ENCODE measurements at regions not wholly inside any gene's neighbourhood (a gene's known extent, or its start where the extent isn't known, plus 50 kb on each side); places are given as distances from the start of the nearest gene placed in this dataset.

GRCh38 chr2:176558574-176559140, 289.4 kb downstream of the MTX2 start:
- Histone ChIP-seq H3K4me1 (ENCODE audit: control insufficient read depth, insufficient read depth, low read length) (peaks cover 6% of the 10 kb centered on the region), H3K27ac (ENCODE audit: low read depth, low read length) (no peak overlapping the region), H3K36me3 (ENCODE audit: control insufficient read depth, insufficient read depth, low read length) (no peaks in the 10 kb centered on the region), H3K4me3 (ENCODE audit: low read depth, low read length) (no peak overlapping the region), H3K27me3 (ENCODE audit: control insufficient read depth, insufficient read depth, low read length) (peaks cover 5% of the 10 kb centered on the region), H3K9me3 (ENCODE audit: control insufficient read depth, insufficient read depth, low read length) (no peaks in the 10 kb centered on the region)
- WGBS (ENCODE audit: insufficient coverage): 45% methylated on average over 3 of the region's 4 CpGs
- no peak for DNase-seq (ENCODE audit: low read depth in 4 of 6, low spot score in 6 of 6)

GRCh38 chr2:176560296-176560695, 291.1 kb downstream of the MTX2 start:
- DNase-seq (ENCODE audit: low read depth in 4 of 6, low spot score in 6 of 6): no peak
- H3K4me3 ChIP-seq (ENCODE audit: low read depth, low read length): no peak overlapping the region
- H3K9me3 ChIP-seq (ENCODE audit: control insufficient read depth, insufficient read depth, low read length): no peaks in the 10 kb centered on the region
- peaks cover 5% of the 10 kb centered on the region for H3K27me3 ChIP-seq (ENCODE audit: control insufficient read depth, insufficient read depth, low read length)
- 90% methylated on average over 1 of the region's 2 CpGs for WGBS (ENCODE audit: insufficient coverage)
- no peaks in the 10 kb centered on the region for H3K36me3 ChIP-seq (ENCODE audit: control insufficient read depth, insufficient read depth, low read length)
- no peak overlapping the region for H3K27ac ChIP-seq (ENCODE audit: low read depth, low read length)
- H3K4me1 ChIP-seq (ENCODE audit: control insufficient read depth, insufficient read depth, low read length): no peaks in the 10 kb centered on the region

GRCh38 chr2:176561706-176562105, 292.5 kb downstream of the MTX2 start:
- no peaks in the 10 kb centered on the region for H3K9me3 ChIP-seq (ENCODE audit: control insufficient read depth, insufficient read depth, low read length)
- 41% methylated on average over 4 of the region's 4 CpGs for WGBS (ENCODE audit: insufficient coverage)
- no peak overlapping the region for H3K4me3 ChIP-seq (ENCODE audit: low read depth, low read length)
- H3K4me1 ChIP-seq (ENCODE audit: control insufficient read depth, insufficient read depth, low read length): peaks cover 9% of the 10 kb centered on the region
- DNase-seq (ENCODE audit: low read depth in 4 of 6, low spot score in 6 of 6): peak in 1 of 6 donors; percentile 56
- no peaks in the 10 kb centered on the region for H3K36me3 ChIP-seq (ENCODE audit: control insufficient read depth, insufficient read depth, low read length)
- H3K27ac ChIP-seq (ENCODE audit: low read depth, low read length): no peak overlapping the region
- H3K27me3 ChIP-seq (ENCODE audit: control insufficient read depth, insufficient read depth, low read length): peaks cover 5% of the 10 kb centered on the region

- Histone ChIP-seq H3K4me3 (ENCODE audit: low read depth, low read length) (no peak overlapping the region), H3K27me3 (ENCODE audit: control insufficient read depth, insufficient read depth, low read length) (peaks cover 3% of the 10 kb centered on the region), H3K4me1 (ENCODE audit: control insufficient read depth, insufficient read depth, low read length) (peaks cover 9% of the 10 kb centered on the region), H3K27ac (ENCODE audit: low read depth, low read length) (no peak overlapping the region), H3K9me3 (ENCODE audit: control insufficient read depth, insufficient read depth, low read length) (no peaks in the 10 kb centered on the region), H3K36me3 (ENCODE audit: control insufficient read depth, insufficient read depth, low read length) (no peaks in the 10 kb centered on the region)
- 85% methylated on average over 2 of the region's 4 CpGs for WGBS (ENCODE audit: insufficient coverage)
- DNase-seq (ENCODE audit: low read depth in 4 of 6, low spot score in 6 of 6): no peak
Observed at GRCh38 chr2:176562359-176563078, 293.3 kb downstream of the MTX2 start.

- Histone ChIP-seq H3K4me1 (ENCODE audit: control insufficient read depth, insufficient read depth, low read length) (peaks cover 9% of the 10 kb centered on the region), H3K27ac (ENCODE audit: low read depth, low read length) (peak overlapping the region; percentile 37), H3K9me3 (ENCODE audit: control insufficient read depth, insufficient read depth, low read length) (no peaks in the 10 kb centered on the region), H3K36me3 (ENCODE audit: control insufficient read depth, insufficient read depth, low read length) (no peaks in the 10 kb centered on the region), H3K4me3 (ENCODE audit: low read depth, low read length) (no peak overlapping the region), H3K27me3 (ENCODE audit: control insufficient read depth, insufficient read depth, low read length) (peaks cover 2% of the 10 kb centered on the region)
- DNase-seq (ENCODE audit: low read depth in 4 of 6, low spot score in 6 of 6): peak in 4 of 6 donors; percentile 33 to 94 (median 70)
- 16% methylated on average over 5 of the region's 18 CpGs for WGBS (ENCODE audit: insufficient coverage)
Observed at GRCh38 chr2:176565641-176566323, 296.5 kb downstream of the MTX2 start.

GRCh38 chr2:176566496-176566895, 297.3 kb downstream of the MTX2 start:
- H3K4me3 ChIP-seq (ENCODE audit: low read depth, low read length): no peak overlapping the region
- peaks cover 2% of the 10 kb centered on the region for H3K27me3 ChIP-seq (ENCODE audit: control insufficient read depth, insufficient read depth, low read length)
- no peak for DNase-seq (ENCODE audit: low read depth in 4 of 6, low spot score in 6 of 6)
- WGBS (ENCODE audit: insufficient coverage): no CpG with 5 or more reads among the region's 1 CpG
- no peak overlapping the region for H3K27ac ChIP-seq (ENCODE audit: low read depth, low read length)
- peaks cover 9% of the 10 kb centered on the region for H3K4me1 ChIP-seq (ENCODE audit: control insufficient read depth, insufficient read depth, low read length)
- H3K9me3 ChIP-seq (ENCODE audit: control insufficient read depth, insufficient read depth, low read length): no peaks in the 10 kb centered on the region
- H3K36me3 ChIP-seq (ENCODE audit: control insufficient read depth, insufficient read depth, low read length): no peaks in the 10 kb centered on the region

- H3K4me3 ChIP-seq (ENCODE audit: low read depth, low read length): no peak overlapping the region
- no peaks in the 10 kb centered on the region for H3K9me3 ChIP-seq (ENCODE audit: control insufficient read depth, insufficient read depth, low read length)
- peaks cover 2% of the 10 kb centered on the region for H3K27me3 ChIP-seq (ENCODE audit: control insufficient read depth, insufficient read depth, low read length)
- no peak for DNase-seq (ENCODE audit: low read depth in 4 of 6, low spot score in 6 of 6)
- peaks cover 9% of the 10 kb centered on the region for H3K4me1 ChIP-seq (ENCODE audit: control insufficient read depth, insufficient read depth, low read length)
- H3K27ac ChIP-seq (ENCODE audit: low read depth, low read length): no peak overlapping the region
- no peaks in the 10 kb centered on the region for H3K36me3 ChIP-seq (ENCODE audit: control insufficient read depth, insufficient read depth, low read length)
Observed at GRCh38 chr2:176566961-176567360, 297.7 kb downstream of the MTX2 start.

GRCh38 chr2:176567361-176567760, 298.1 kb downstream of the MTX2 start:
- Histone ChIP-seq H3K4me1 (ENCODE audit: control insufficient read depth, insufficient read depth, low read length) (peaks cover 9% of the 10 kb centered on the region), H3K27me3 (ENCODE audit: control insufficient read depth, insufficient read depth, low read length) (peaks cover 2% of the 10 kb centered on the region), H3K4me3 (ENCODE audit: low read depth, low read length) (no peak overlapping the region), H3K36me3 (ENCODE audit: control insufficient read depth, insufficient read depth, low read length) (no peaks in the 10 kb centered on the region), H3K9me3 (ENCODE audit: control insufficient read depth, insufficient read depth, low read length) (no peaks in the 10 kb centered on the region), H3K27ac (ENCODE audit: low read depth, low read length) (no peak overlapping the region)
- no peak for DNase-seq (ENCODE audit: low read depth in 4 of 6, low spot score in 6 of 6)
- WGBS (ENCODE audit: insufficient coverage): 93% methylated on average over 2 of the region's 2 CpGs

GRCh38 chr2:176569574-176569973, 300.3 kb downstream of the MTX2 start:
- Histone ChIP-seq H3K4me3 (ENCODE audit: low read depth, low read length) (no peak overlapping the region), H3K27me3 (ENCODE audit: control insufficient read depth, insufficient read depth, low read length) (peaks cover 2% of the 10 kb centered on the region), H3K27ac (ENCODE audit: low read depth, low read length) (no peak overlapping the region), H3K36me3 (ENCODE audit: control insufficient read depth, insufficient read depth, low read length) (no peaks in the 10 kb centered on the region), H3K9me3 (ENCODE audit: control insufficient read depth, insufficient read depth, low read length) (no peaks in the 10 kb centered on the region), H3K4me1 (ENCODE audit: control insufficient read depth, insufficient read depth, low read length) (peaks cover 9% of the 10 kb centered on the region)
- 48% methylated on average over 2 of the region's 3 CpGs for whole genome bisulfite sequencing (ENCODE audit: insufficient coverage)
- peak in 1 of 6 donors; percentile 41 for DNase-seq (ENCODE audit: low read depth in 4 of 6, low spot score in 6 of 6)
